ENCODE measurements at regions not wholly inside any gene's neighbourhood (a gene's known extent, or its start where the extent isn't known, plus 50 kb on each side); places are given as distances from the start of the nearest gene placed in this dataset.
"Not testable (repeated sequence)": the region's sequence is repeated elsewhere in the genome, so short reads cannot be mapped to it uniquely, and the experiment has no call there.

DNA sequence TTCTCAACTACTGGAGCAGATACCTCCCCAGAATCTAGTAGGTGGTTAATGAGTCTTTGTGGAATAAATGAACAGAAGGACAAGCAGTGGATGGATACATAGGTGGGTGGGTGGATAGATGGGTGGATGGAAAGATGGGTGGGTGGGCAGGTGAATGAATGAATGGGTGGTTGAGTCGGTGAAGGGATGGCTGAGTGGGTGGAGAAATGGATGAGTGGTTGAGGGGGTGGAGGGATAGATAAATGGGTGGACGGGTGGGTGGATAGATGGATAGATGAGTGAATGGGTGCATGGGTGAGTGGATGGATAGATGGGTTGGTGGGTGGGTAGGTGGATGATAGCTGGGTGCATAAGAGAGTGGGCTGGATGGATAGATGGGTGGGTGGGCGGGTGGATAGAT lies 80.6 kb upstream of the CLEC6A start:
- not testable (repeated sequence) for H3K4me3 Mint-ChIP-seq; H3K27ac Mint-ChIP-seq; H3K4me1 Mint-ChIP-seq (ENCODE audit: low read depth); H3K27me3 Mint-ChIP-seq (ENCODE audit: low read depth); H3K9me3 Mint-ChIP-seq; H3K36me3 Mint-ChIP-seq (ENCODE audit: low read depth)

DNA sequence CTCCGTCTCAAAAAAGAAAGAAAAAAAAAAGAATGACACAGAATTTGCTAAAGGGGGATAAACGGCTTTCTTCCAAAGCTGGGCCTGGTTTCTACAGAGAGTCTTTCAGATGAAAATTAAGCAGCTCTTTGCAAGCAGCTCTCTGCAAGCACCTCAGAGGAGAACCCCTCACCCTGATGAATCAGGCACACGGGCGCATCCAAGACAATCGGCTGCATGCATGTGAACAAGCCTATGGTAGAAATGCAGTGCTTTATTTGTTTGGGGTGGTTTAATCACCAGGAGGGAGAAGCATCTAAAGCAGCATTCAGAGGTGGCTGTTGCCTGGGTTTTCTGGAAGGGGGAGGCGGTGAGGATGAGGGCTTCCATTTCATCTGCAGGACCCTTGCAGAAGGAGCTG lies 78.0 kb upstream of the CLEC6A start:
- H3K4me1 Mint-ChIP-seq (ENCODE audit: low read depth); H3K9me3 Mint-ChIP-seq; H3K36me3 Mint-ChIP-seq (ENCODE audit: low read depth); H3K27ac Mint-ChIP-seq; H3K4me3 Mint-ChIP-seq; H3K27me3 Mint-ChIP-seq (ENCODE audit: low read depth): not testable (repeated sequence)

DNA sequence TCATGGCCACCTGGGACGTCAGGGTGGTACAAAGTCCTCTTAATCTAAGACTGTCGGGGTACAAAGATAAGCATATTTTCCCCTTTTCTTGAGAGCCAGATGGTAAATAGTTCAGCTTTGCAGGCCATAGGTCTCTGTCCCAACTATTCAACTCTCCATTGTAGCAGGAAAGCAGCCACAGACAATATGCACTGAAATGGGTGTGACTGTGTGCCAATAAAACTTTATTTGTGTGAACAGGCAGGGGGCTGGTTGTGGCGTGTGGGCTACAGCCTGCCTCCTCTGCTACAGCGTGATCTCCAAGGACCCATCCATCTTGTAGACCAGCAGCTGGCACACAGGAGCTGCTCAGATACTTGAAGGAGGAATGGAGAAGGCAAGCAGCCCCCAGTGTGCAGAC lies 73.2 kb upstream of the CLEC6A start:
- not testable (repeated sequence) for H3K4me1 Mint-ChIP-seq (ENCODE audit: low read depth); H3K9me3 Mint-ChIP-seq; H3K27ac Mint-ChIP-seq; H3K36me3 Mint-ChIP-seq (ENCODE audit: low read depth); H3K27me3 Mint-ChIP-seq (ENCODE audit: low read depth); H3K4me3 Mint-ChIP-seq

DNA sequence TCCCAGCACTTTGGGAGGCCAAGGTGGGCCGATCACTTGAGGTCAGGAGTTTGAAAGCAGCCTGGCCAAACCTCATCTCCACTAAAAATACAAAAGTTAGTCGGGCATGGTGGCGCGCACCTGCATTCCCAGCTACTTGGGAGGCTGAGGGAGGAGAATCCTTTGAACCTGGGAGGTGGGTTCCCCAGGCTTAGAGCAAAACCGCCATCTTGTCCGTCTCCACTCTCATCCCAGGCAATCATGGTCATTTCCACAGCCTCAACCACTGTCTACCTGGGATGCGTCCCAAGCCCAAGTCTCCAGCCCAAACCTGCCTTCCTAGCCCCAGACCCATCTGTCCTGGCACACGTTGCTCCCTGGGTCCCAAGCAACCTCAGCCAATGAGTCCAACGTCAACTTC lies 71.1 kb upstream of the CLEC6A start:
- not testable (repeated sequence) for H3K27me3 Mint-ChIP-seq (ENCODE audit: low read depth); H3K9me3 Mint-ChIP-seq; H3K27ac Mint-ChIP-seq; H3K4me1 Mint-ChIP-seq (ENCODE audit: low read depth); H3K36me3 Mint-ChIP-seq (ENCODE audit: low read depth); H3K4me3 Mint-ChIP-seq

DNA sequence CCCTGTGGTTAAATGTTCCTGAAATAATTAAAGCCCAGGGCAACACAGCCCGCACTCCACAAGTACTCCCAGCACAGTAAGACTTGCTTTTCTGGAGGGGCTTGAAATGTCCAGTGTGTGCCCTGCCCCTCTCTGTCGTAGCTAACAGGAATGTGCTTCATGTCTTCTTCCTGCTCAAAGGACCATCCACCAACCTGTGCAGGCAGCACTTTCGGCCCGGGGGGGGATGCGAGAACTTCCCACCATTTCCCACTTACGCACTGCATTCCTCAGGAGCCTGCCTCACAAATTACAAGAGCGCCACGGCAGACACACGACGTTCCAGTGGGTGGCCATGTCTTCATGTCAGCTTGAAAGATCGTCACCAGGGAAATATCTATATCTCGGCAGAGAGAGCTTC lies 70.3 kb upstream of the CLEC6A start:
- not testable (repeated sequence) for H3K4me1 Mint-ChIP-seq (ENCODE audit: low read depth); H3K27me3 Mint-ChIP-seq (ENCODE audit: low read depth); H3K27ac Mint-ChIP-seq; H3K36me3 Mint-ChIP-seq (ENCODE audit: low read depth); H3K4me3 Mint-ChIP-seq; H3K9me3 Mint-ChIP-seq

DNA sequence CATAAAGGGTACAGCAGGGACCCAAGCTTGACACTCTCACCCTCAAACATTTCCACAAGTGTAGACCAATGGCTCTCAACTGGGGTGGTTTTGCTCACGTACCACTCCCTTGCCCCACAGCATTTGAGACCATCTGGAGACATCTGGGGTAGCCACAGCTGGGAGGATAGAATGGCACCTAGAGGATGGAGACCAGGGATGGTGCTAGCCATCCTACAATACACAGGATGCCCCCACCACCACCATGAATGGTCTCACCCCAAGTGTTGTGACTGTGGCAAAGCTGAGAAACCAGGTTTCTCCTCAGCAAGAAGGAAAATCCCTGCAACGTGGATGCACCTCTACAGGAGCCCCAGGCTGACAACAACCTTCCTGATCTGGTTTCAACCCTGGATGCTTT lies 69.1 kb upstream of the CLEC6A start:
- H3K4me3 Mint-ChIP-seq, H3K27ac Mint-ChIP-seq: not testable (repeated sequence)

DNA sequence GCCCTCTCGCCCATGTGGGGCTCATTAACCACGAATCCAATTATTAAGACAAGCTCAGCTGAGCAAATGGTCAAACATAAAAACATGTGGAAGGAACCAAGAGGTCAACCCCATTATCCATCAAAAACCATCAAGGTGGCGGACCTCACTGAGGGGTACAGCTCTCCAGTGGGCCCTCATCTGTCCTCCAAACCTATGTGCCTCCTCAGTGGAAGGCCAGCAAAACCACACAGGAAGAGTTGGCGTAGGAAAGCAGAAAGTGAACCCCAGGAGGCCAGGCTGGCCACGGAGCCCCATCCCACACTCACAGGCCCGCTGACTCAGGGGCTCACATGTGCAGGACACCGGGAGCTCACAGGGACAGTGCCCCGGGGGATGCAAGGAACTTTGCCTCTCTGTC lies 66.5 kb upstream of the CLEC6A start:
- not testable (repeated sequence) for H3K4me1 Mint-ChIP-seq (ENCODE audit: low read depth); H3K27ac Mint-ChIP-seq; H3K36me3 Mint-ChIP-seq (ENCODE audit: low read depth); H3K4me3 Mint-ChIP-seq; H3K9me3 Mint-ChIP-seq
- H3K27me3 Mint-ChIP-seq (ENCODE audit: low read depth) = peaks cover 21% of the 10 kb centered on the region

More for the DNA sequence above, 69.1 kb upstream of the CLEC6A start:
- H3K36me3 Mint-ChIP-seq (ENCODE audit: low read depth); H3K9me3 Mint-ChIP-seq; H3K4me1 Mint-ChIP-seq (ENCODE audit: low read depth): not testable (repeated sequence)
- peaks cover 11% of the 10 kb centered on the region for H3K27me3 Mint-ChIP-seq (ENCODE audit: low read depth)

DNA sequence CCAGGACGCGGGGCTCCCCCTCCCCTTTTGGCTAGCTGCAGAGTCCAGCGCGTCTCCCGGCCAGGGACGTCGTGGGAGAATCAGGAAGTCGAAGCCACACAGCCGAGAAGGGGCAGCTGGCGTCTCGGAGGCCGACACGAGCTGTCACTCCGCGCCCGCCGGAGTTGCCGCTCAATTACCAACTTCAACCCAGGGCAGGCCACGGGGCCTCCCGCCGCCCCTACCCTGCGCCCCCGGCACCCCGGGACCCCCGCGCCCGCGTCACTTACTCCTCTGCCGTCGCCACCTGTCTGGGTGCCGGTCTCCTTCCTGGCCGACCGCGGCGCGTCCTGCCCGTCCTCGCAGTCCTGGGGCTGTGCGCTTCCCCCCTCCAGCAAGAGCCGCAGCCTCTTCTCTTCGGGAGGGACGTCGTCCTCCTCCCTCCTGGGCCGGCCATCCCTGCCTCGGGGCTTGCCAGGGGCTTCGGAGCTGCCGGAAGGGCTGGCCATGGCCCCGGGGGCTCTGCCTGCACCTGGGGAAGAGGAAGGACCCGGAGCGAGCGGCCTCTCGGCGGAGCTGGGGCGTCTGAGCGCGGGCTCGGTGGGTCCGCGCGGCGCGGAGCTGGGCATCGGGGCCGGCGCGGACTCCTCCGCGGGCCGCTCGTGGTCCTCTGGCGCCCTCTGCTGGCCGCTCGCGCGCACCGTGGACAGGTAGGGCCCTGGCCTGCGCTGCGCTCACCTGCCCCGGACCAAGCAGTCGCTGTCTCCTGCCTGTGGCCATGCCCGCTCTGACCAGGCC lies 65.6 kb upstream of the CLEC6A start:
- H3K27ac Mint-ChIP-seq; H3K36me3 Mint-ChIP-seq (ENCODE audit: low read depth); H3K4me3 Mint-ChIP-seq; H3K4me1 Mint-ChIP-seq (ENCODE audit: low read depth); H3K9me3 Mint-ChIP-seq: not testable (repeated sequence)
- peaks cover 21% of the 10 kb centered on the region for H3K27me3 Mint-ChIP-seq (ENCODE audit: low read depth)

DNA sequence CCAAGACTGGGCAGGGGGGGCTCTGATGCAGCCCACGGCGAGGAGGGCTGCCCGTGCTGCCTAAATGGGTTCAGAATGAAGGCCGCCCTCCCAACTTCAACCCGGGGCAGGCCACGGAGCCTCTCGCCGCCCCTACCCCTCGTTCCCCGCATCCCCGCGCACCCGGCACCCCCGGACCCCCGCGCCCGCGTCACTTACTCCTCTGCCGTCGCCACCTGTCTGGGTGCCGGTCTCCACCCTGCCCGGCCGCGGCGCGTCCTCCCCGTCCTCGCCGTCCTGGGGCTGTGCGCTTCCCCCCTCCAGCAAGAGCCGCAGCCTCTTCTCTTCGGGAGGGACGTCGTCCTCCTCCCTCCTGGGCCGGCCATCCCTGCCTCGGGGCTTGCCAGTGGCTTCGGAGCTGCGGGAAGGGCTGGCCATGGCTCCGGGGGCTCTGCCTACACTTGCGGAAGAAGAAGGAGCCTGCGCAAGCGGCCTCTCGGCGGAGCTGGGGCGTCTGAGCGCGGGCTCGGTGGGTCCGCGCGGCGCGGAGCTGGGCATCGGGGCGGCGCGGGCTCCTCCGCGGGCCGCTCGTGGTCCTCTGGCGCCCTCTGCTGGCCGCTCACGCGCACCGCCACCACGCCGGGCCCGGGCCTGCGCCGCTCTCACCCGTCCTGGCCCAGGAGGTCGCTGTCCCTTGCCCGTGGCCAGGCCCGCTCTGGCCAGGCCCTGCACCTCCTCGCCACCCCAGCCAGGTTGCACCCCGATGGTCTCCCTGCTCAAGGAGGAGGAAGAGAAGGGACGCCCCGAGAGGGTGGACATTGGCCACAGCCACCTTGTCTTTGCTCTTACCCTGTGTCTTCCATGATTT lies 59.3 kb upstream of the CLEC6A start:
- H3K4me3 Mint-ChIP-seq; H3K4me1 Mint-ChIP-seq (ENCODE audit: low read depth); H3K36me3 Mint-ChIP-seq (ENCODE audit: low read depth); H3K27ac Mint-ChIP-seq; H3K9me3 Mint-ChIP-seq: not testable (repeated sequence)
- H3K27me3 Mint-ChIP-seq (ENCODE audit: low read depth) = peaks cover 33% of the 10 kb centered on the region

DNA sequence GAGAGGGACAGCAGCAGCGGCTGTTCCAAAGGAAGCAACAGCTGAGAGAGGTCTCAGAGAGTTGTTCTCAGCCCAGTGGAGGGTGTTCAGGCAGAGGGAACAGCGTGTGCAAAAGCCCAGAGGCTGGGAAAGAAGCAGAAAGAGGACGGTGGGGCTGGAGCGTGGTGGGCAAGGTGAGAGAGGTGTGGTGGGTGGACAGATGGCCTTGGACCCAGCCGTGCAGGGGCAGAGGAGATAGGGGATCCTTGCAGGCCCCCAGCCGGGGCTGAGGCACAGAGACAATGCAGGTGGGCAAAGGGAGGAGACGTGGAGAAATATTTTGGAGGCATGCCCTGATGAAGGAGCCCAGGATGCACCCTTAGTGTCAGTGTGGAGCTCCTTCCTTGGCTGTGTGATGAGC lies 58.4 kb upstream of the CLEC6A start:
- H3K27ac Mint-ChIP-seq; H3K4me3 Mint-ChIP-seq; H3K36me3 Mint-ChIP-seq (ENCODE audit: low read depth); H3K9me3 Mint-ChIP-seq; H3K4me1 Mint-ChIP-seq (ENCODE audit: low read depth): not testable (repeated sequence)
- peaks cover 29% of the 10 kb centered on the region for H3K27me3 Mint-ChIP-seq (ENCODE audit: low read depth)

DNA sequence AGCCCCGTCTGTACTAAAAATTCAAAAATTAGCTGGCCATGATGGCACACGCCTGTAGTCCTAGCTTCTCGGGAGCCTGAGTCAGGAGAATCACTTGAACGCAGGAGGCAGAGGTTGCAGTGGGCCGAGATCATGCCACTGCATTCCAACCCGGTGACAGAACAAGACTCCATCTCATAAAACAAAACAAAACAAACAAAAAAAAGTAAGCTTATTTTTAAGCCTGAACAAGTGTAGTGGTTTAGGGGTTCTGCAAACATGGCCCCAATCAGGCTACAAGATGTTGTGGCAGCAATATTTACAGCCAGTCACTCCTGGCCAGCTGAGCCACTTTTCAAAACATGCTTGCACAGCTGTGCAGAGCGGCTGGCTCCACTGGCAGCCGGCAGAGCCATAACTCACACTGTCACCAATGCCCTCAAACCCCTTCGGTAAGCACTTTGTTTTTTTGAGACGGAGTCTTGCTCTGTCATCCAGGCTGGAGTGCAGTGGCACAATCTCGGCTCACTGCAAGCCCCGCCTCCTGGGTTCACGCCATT lies 56.2 kb upstream of the CLEC6A start:
- not testable (repeated sequence) for H3K4me1 Mint-ChIP-seq (ENCODE audit: low read depth); H3K27ac Mint-ChIP-seq; H3K4me3 Mint-ChIP-seq; H3K9me3 Mint-ChIP-seq; H3K36me3 Mint-ChIP-seq (ENCODE audit: low read depth)
- H3K27me3 Mint-ChIP-seq (ENCODE audit: low read depth) = peaks cover 27% of the 10 kb centered on the region

DNA sequence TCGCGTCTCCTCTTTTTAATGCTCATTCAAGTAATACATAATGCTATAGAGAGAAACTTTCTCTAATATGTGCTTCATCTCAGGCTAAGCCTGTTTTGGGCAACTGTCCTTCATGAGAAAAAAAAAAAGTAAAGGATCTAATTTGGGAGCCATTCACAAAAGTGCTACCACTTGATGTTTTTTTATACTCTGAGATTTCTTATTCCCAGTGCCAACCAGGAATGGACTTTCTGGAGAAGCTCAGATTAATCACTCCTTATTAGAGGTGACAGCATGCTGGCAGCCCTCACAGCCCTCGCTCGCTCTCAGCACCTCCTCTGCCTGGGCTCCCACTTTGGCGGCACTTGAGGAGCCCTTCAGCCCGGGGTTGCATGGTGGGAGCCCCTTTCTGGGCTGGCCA lies 51.9 kb upstream of the CLEC6A start:
- not testable (repeated sequence) for H3K36me3 Mint-ChIP-seq (ENCODE audit: low read depth); H3K9me3 Mint-ChIP-seq; H3K4me3 Mint-ChIP-seq; H3K27ac Mint-ChIP-seq; H3K4me1 Mint-ChIP-seq (ENCODE audit: low read depth)
- peaks cover 18% of the 10 kb centered on the region for H3K27me3 Mint-ChIP-seq (ENCODE audit: low read depth)

DNA sequence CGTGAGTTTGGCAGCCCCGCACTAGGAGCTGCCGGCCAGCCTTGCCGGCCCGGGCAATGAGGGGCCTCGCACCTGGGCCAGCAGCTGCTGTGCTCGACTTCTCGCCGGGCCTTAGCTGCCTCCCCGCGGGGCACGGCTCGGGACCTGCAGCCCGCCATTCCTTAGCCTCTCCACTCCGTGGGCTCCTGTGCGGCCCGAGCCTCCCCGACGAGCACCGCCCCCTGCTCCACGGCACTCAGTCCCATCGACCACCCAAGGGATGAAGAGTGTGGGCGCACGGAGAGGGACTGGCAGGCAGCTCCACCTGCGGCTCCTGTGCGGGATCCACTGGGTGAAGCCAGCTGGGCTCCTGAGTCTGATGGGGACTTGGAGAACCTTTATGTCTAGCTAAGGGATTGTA lies 51.4 kb upstream of the CLEC6A start:
- H3K27ac Mint-ChIP-seq; H3K4me1 Mint-ChIP-seq (ENCODE audit: low read depth); H3K9me3 Mint-ChIP-seq; H3K4me3 Mint-ChIP-seq; H3K36me3 Mint-ChIP-seq (ENCODE audit: low read depth): not testable (repeated sequence)
- peaks cover 13% of the 10 kb centered on the region for H3K27me3 Mint-ChIP-seq (ENCODE audit: low read depth)
